GM06990 (cell line): ENCODE measurements at regions not wholly inside any gene's neighbourhood (a gene's known extent, or its start where the extent isn't known, plus 50 kb on each side); places are given as distances from the start of the nearest gene placed in this dataset.

Experiments
- DNase-seq: peaks from one replicate; pipeline ENCODE4 v3.0.0-alpha.2; 2011; ENCODE audit not compliant: insufficient read length; ENCODE audit errors: extremely low read depth
- H3K27me3 ChIP-seq: replicated peaks from 2 replicates; pipeline ENCODE4 v1.6.0; 2011; ENCODE audit warnings: low read length; ENCODE audit not compliant: control insufficient read depth, insufficient read depth
- H3K36me3 ChIP-seq: 2 replicates; pipeline ENCODE4 v1.5.1; 2011; ENCODE audit warnings: low read length; ENCODE audit not compliant: control insufficient read depth, insufficient read depth
- H3K4me3 ChIP-seq: replicated peaks from 2 replicates; pipeline ENCODE4 v1.5.1; 2011; ENCODE audit warnings: low read depth, mild to moderate bottlenecking, control low read depth, low read length
- TF ChIP-seq, protein P1 (sequence below): IDR thresholded peaks from 2 replicates; pipeline ENCODE4 v1.5.1; 2011; ENCODE audit warnings: low read length, control low read depth, mild to moderate bottlenecking, inconsistent platforms; ENCODE audit not compliant: insufficient read depth, poor library complexity, severe bottlenecking

DNA sequence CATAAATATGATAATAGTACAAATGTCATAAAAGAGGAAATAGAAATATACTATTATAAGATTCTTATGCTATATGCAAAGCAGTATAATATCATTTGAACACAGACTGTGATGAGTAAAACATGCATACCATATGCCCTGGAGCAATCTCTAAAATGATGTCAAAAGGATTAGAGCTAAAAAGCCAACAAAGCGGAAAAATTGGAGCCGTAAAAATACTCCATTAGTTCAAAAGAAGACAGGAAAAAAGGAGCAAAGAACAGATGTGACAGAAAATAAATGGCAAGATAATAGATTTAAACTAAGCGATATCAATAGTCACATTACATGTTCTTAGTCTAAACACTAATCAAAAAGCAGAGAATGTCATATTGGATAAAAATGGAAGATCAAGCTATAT is 191.0 kb upstream of the PLPP4 start:
- Histone ChIP-seq H3K36me3 (no peaks in the 10 kb centered on the region), H3K4me3 (no peak overlapping the region), H3K27me3 (no peaks in the 10 kb centered on the region)
- TF ChIP-seq, protein P1, sequence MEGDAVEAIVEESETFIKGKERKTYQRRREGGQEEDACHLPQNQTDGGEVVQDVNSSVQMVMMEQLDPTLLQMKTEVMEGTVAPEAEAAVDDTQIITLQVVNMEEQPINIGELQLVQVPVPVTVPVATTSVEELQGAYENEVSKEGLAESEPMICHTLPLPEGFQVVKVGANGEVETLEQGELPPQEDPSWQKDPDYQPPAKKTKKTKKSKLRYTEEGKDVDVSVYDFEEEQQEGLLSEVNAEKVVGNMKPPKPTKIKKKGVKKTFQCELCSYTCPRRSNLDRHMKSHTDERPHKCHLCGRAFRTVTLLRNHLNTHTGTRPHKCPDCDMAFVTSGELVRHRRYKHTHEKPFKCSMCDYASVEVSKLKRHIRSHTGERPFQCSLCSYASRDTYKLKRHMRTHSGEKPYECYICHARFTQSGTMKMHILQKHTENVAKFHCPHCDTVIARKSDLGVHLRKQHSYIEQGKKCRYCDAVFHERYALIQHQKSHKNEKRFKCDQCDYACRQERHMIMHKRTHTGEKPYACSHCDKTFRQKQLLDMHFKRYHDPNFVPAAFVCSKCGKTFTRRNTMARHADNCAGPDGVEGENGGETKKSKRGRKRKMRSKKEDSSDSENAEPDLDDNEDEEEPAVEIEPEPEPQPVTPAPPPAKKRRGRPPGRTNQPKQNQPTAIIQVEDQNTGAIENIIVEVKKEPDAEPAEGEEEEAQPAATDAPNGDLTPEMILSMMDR = no peak
- no peak for DNase-seq

DNA sequence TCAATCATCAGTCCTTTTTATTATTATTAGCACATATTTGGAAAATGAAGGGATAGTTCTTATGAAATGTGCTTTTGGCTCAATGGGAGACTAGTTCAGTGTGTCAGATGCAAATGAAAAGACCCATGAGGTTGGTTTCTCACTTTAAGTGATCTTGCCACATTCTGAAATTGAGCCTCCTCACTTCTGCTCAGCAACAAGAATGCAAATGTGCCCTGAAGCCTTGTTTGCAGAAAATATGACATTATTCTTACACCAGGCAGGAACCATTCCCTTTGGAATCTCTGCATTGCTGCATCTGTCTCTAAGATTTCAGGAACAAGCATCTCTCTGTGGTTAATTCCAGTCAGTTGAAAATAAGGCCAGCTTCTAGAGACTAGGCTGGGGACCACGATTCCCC is 186.1 kb upstream of the PLPP4 start:
- no peaks in the 10 kb centered on the region for H3K36me3 ChIP-seq
- TF ChIP-seq, protein P1 = no peak
- no peak overlapping the region for H3K4me3 ChIP-seq
- H3K27me3 ChIP-seq = no peaks in the 10 kb centered on the region
- DNase-seq = no peak

DNA sequence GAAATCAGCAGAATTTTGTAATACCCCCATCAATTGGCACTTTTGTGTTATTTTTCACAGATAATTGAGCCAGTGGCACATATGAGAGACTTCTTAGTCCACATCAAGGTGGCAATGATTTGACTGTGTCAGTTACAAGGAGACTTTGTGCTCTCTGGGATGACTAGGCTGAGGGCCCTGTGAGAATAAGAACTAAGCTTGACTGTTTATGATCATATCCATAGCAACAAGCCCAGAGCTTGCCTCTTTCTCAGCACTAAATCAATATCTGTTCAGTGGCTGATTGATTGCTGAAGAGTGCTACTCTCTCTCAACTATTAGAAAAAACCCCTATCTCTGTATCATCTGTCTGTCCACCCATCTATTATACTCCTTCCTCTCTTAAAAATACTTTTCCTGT is 185.3 kb upstream of the PLPP4 start:
- TF ChIP-seq, protein P1 = no peak
- no peak for DNase-seq
- H3K4me3 ChIP-seq = no peak overlapping the region
- no peaks in the 10 kb centered on the region for H3K36me3 ChIP-seq
- no peaks in the 10 kb centered on the region for H3K27me3 ChIP-seq

DNA sequence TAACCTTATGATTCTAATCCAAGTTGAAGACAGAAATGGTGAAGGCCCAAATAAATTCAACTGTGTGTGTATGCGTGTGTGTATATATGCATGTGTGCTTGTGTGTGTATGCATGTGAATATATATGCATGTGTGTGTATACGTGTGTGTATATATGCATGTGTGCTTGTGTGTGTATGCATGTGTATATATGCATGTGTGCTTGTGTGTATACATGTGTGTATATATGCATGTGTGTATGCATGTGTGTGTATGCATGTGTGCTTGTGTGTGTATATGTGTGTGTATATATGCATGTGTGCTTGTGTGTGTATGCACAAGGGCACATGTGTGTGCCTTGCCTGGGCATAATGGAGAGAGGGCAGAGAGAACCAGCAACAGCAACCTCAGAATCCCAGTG is 184.7 kb upstream of the PLPP4 start:
- Histone ChIP-seq H3K4me3 (no peak overlapping the region), H3K36me3 (no peaks in the 10 kb centered on the region), H3K27me3 (no peaks in the 10 kb centered on the region)
- DNase-seq = no peak
- TF ChIP-seq, protein P1 = no peak

DNA sequence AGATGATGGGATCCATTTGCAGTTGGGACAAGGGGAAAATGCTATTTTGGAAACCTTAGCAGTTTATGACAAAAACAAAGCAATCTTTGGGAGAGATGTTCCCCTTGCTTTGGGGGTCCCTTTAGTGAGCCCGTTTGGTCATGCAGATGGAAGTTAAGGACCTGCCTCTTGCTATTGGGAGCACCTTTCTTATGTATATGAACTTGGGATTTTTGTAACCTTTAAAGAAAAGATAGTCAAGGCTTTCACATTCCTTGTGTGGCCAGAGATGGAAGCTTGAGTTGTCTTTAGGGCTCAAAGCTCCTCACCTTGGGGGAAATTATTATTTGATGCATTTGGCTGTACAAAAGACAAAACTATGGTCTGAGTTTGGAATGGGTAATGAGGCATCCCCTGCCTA is 179.0 kb upstream of the PLPP4 start:
- DNase-seq = no peak
- no peak overlapping the region for H3K4me3 ChIP-seq
- TF ChIP-seq, protein P1 = no peak
- H3K36me3 ChIP-seq = no peaks in the 10 kb centered on the region
- H3K27me3 ChIP-seq = no peaks in the 10 kb centered on the region

DNA sequence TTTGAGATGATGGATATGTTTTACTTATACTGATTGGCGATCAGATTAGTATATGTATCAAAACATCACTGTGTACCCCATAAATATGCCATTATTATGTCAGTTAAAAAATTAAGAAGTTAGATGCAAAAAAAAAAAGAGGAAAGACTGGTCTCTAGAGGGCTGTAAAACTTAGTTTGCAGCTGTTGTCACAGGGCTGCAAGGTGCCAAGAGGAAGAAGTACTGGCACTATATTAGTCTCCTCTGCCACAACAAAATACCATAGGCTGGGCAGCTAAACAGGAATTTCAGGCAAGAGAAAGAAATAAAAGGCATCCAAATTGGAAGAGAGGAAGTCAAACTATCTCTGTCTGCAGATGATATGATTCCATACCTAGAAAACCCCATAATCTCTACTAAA is 177.8 kb upstream of the PLPP4 start:
- Histone ChIP-seq H3K4me3 (no peak overlapping the region), H3K27me3 (no peaks in the 10 kb centered on the region), H3K36me3 (no peaks in the 10 kb centered on the region)
- DNase-seq = no peak
- TF ChIP-seq, protein P1 = no peak
